Activated naive CD4-positive, alpha-beta T cell treated with anti-CD3 and anti-CD28 coated beads, Interleukin-2, amount 10 ng/mL, durations not matched to agents 7 days and 5 days (primary cell): ENCODE measurements at regions not wholly inside any gene's neighbourhood (a gene's known extent, or its start where the extent isn't known, plus 50 kb on each side); places are given as distances from the start of the nearest gene placed in this dataset.

Experiments used
- CTCF ChIA-PET: fragments of 350-600 bp; sonication (Branson Sonifier 250); formaldehyde crosslinking; loops from one replicate; lab custom pipeline; 2021; ENCODE audit warnings: antibody characterized with exemption; lab: Charles Lee
- DNase-seq: peaks from one replicate; pipeline ENCODE4 v3.0.0-alpha.2; 2020
- H3K27ac Mint-ChIP-seq: one replicate; pipeline ENCODE4 v1.8.0; 2021; ENCODE audit warnings: mild to moderate bottlenecking, moderate library complexity, mixed read lengths
- H3K27me3 Mint-ChIP-seq: one replicate; pipeline ENCODE4 v1.8.0; 2021; ENCODE audit warnings: mild to moderate bottlenecking, mixed read lengths
- H3K36me3 Mint-ChIP-seq: one replicate; pipeline ENCODE4 v1.8.0; 2021; ENCODE audit warnings: mixed read lengths
- H3K4me1 Mint-ChIP-seq: one replicate; pipeline ENCODE4 v1.8.0; 2021; ENCODE audit warnings: mixed read lengths
- H3K4me3 Mint-ChIP-seq: one replicate; pipeline ENCODE4 v1.8.0; 2021; ENCODE audit warnings: mild to moderate bottlenecking, moderate library complexity, mixed read lengths
- H3K9me3 Mint-ChIP-seq: one replicate; pipeline ENCODE4 v1.8.0; 2021; ENCODE audit warnings: mixed read lengths

- Mint-ChIP-seq H3K27me3 (peaks cover 55% of the 10 kb centered on the region), H3K9me3 (no peaks in the 10 kb centered on the region), H3K27ac (peak overlapping the region; percentile 81), H3K36me3 (no peaks in the 10 kb centered on the region), H3K4me3 (peak overlapping the region; percentile 26), H3K4me1 (peaks cover 56% of the 10 kb centered on the region)
- peak; percentile 62 for DNase-seq
- CTCF ChIA-PET: interaction anchor here (2.1 kb wide), 1 partner anchor 28 kb away, joined by 5 read pairs; no protein-coding TSS in a partner anchor
These were observed 178.2 kb downstream of the ANAPC1 start for GRCh38 chr2:111705711-111706336.

GRCh38 chr2:111706481-111707001 lies 177.5 kb downstream of the ANAPC1 start:
- H3K4me1 Mint-ChIP-seq: peaks cover 49% of the 10 kb centered on the region
- CTCF ChIA-PET: interaction anchor here (2.1 kb wide), 1 partner anchor 29 kb away, joined by 5 read pairs; no protein-coding TSS in a partner anchor

GRCh38 chr2:111707700-111708099 lies 176.3 kb downstream of the ANAPC1 start:
- peaks cover 5% of the 10 kb centered on the region for H3K9me3 Mint-ChIP-seq
- CTCF ChIA-PET: no interaction called here
- H3K27me3 Mint-ChIP-seq: peaks cover 56% of the 10 kb centered on the region
- H3K4me3 Mint-ChIP-seq: no peak overlapping the region
- no peak overlapping the region for H3K27ac Mint-ChIP-seq
- peaks cover 37% of the 10 kb centered on the region for H3K4me1 Mint-ChIP-seq
- no peaks in the 10 kb centered on the region for H3K36me3 Mint-ChIP-seq
- no peak for DNase-seq

More at GRCh38 chr2:111706481-111707001, 177.5 kb downstream of the ANAPC1 start:
- H3K27me3 Mint-ChIP-seq: peaks cover 55% of the 10 kb centered on the region
- DNase-seq: no peak
- H3K4me3 Mint-ChIP-seq: no peak overlapping the region
- H3K36me3 Mint-ChIP-seq: no peaks in the 10 kb centered on the region
- H3K9me3 Mint-ChIP-seq: no peaks in the 10 kb centered on the region
- peak overlapping the region; percentile 77 for H3K27ac Mint-ChIP-seq

- Mint-ChIP-seq H3K27ac (no peak overlapping the region), H3K36me3 (no peaks in the 10 kb centered on the region), H3K9me3 (peaks cover 5% of the 10 kb centered on the region), H3K27me3 (peaks cover 53% of the 10 kb centered on the region), H3K4me3 (no peak overlapping the region), H3K4me1 (peaks cover 31% of the 10 kb centered on the region)
- CTCF ChIA-PET: no interaction called here
- no peak for DNase-seq
These were observed 175.4 kb downstream of the ANAPC1 start for GRCh38 chr2:111708476-111709180.

- H3K9me3 Mint-ChIP-seq: peaks cover 5% of the 10 kb centered on the region
- no peaks in the 10 kb centered on the region for H3K36me3 Mint-ChIP-seq
- H3K27ac Mint-ChIP-seq: no peak overlapping the region
- CTCF ChIA-PET: no interaction called here
- H3K4me3 Mint-ChIP-seq: no peak overlapping the region
- H3K4me1 Mint-ChIP-seq: peaks cover 24% of the 10 kb centered on the region
- H3K27me3 Mint-ChIP-seq: peaks cover 46% of the 10 kb centered on the region
- DNase-seq: no peak
These were observed 174.7 kb downstream of the ANAPC1 start for GRCh38 chr2:111709321-111709720.

GRCh38 chr2:111710085-111710484 lies 173.9 kb downstream of the ANAPC1 start:
- Mint-ChIP-seq H3K9me3 (peaks cover 5% of the 10 kb centered on the region), H3K27ac (no peak overlapping the region), H3K36me3 (no peaks in the 10 kb centered on the region), H3K4me1 (peaks cover 17% of the 10 kb centered on the region), H3K27me3 (peaks cover 50% of the 10 kb centered on the region), H3K4me3 (no peak overlapping the region)
- no peak for DNase-seq
- CTCF ChIA-PET: no interaction called here

GRCh38 chr2:111710613-111711012 lies 173.4 kb downstream of the ANAPC1 start:
- Mint-ChIP-seq H3K9me3 (peaks cover 5% of the 10 kb centered on the region), H3K4me3 (no peak overlapping the region), H3K27ac (no peak overlapping the region), H3K27me3 (peaks cover 50% of the 10 kb centered on the region), H3K4me1 (peaks cover 12% of the 10 kb centered on the region), H3K36me3 (no peaks in the 10 kb centered on the region)
- CTCF ChIA-PET: no interaction called here
- DNase-seq: no peak

GRCh38 chr2:111711270-111711669 lies 172.7 kb downstream of the ANAPC1 start:
- Mint-ChIP-seq H3K27ac (no peak overlapping the region), H3K4me3 (no peak overlapping the region), H3K4me1 (peaks cover 6% of the 10 kb centered on the region), H3K27me3 (peaks cover 56% of the 10 kb centered on the region), H3K9me3 (peaks cover 5% of the 10 kb centered on the region), H3K36me3 (no peaks in the 10 kb centered on the region)
- DNase-seq: no peak
- CTCF ChIA-PET: no interaction called here

GRCh38 chr2:111712361-111712760 lies 171.6 kb downstream of the ANAPC1 start:
- H3K9me3 Mint-ChIP-seq: peaks cover 5% of the 10 kb centered on the region
- H3K36me3 Mint-ChIP-seq: no peaks in the 10 kb centered on the region
- H3K4me1 Mint-ChIP-seq: no peaks in the 10 kb centered on the region
- H3K4me3 Mint-ChIP-seq: no peak overlapping the region
- CTCF ChIA-PET: no interaction called here
- no peak for DNase-seq
- H3K27me3 Mint-ChIP-seq: peaks cover 57% of the 10 kb centered on the region
- H3K27ac Mint-ChIP-seq: no peak overlapping the region

- Mint-ChIP-seq H3K9me3 (peaks cover 5% of the 10 kb centered on the region), H3K4me3 (no peak overlapping the region), H3K27me3 (peaks cover 50% of the 10 kb centered on the region), H3K27ac (no peak overlapping the region), H3K36me3 (no peaks in the 10 kb centered on the region), H3K4me1 (no peaks in the 10 kb centered on the region)
- CTCF ChIA-PET: no interaction called here
- no peak for DNase-seq
These were observed 171.0 kb downstream of the ANAPC1 start for GRCh38 chr2:111712940-111713515.

- no peaks in the 10 kb centered on the region for H3K36me3 Mint-ChIP-seq
- peaks cover 46% of the 10 kb centered on the region for H3K27me3 Mint-ChIP-seq
- H3K4me3 Mint-ChIP-seq: no peak overlapping the region
- no peaks in the 10 kb centered on the region for H3K4me1 Mint-ChIP-seq
- CTCF ChIA-PET: interaction anchor here (0.9 kb wide), 1 partner anchor 17 kb away, joined by 3 read pairs; no protein-coding TSS in a partner anchor
- no peak for DNase-seq
- H3K27ac Mint-ChIP-seq: no peak overlapping the region
- H3K9me3 Mint-ChIP-seq: peaks cover 5% of the 10 kb centered on the region
These were observed 167.7 kb downstream of the ANAPC1 start for GRCh38 chr2:111715987-111716904.

GRCh38 chr2:111716905-111717775 lies 166.9 kb downstream of the ANAPC1 start:
- Mint-ChIP-seq H3K4me1 (no peaks in the 10 kb centered on the region), H3K4me3 (no peak overlapping the region), H3K36me3 (no peaks in the 10 kb centered on the region), H3K9me3 (peaks cover under 1% of the 10 kb centered on the region), H3K27me3 (peaks cover 40% of the 10 kb centered on the region), H3K27ac (no peak overlapping the region)
- CTCF ChIA-PET: interaction anchor here (0.9 kb wide), 1 partner anchor 18 kb away, joined by 3 read pairs; no protein-coding TSS in a partner anchor
- no peak for DNase-seq
